K562 (cell line): ENCODE measurements at regions not wholly inside any gene's neighbourhood (a gene's known extent, or its start where the extent isn't known, plus 50 kb on each side); places are given as distances from the start of the nearest gene placed in this dataset.

Experiments
- CHD1 ChIP-seq: fragments of 200-600 bp; sonication (generic); IDR thresholded peaks from one replicate; pipeline ENCODE4 v1.6.1; 2012; ENCODE audit warnings: mild to moderate bottlenecking, moderate library complexity, low read length, inconsistent platforms
- COPS2 ChIP-seq: fragments of 450-650 bp; conservative IDR thresholded peaks from 2 replicates; pipeline ENCODE4 v1.6.1; 2016; ENCODE audit warnings: mild to moderate bottlenecking, moderate library complexity
- CREBBP ChIP-seq: IDR thresholded peaks from one replicate; pipeline ENCODE4 v1.6.1; 2012; ENCODE audit warnings: low read depth, mild to moderate bottlenecking, control low read depth, inconsistent platforms, low read length
- CTBP1 ChIP-seq: fragments of 450-650 bp; IDR thresholded peaks from 2 replicates; pipeline ENCODE4 v1.6.1; 2016; ENCODE audit warnings: borderline replicate concordance
- ETV5 ChIP-seq: sonication (generic); formaldehyde crosslinking; IDR thresholded peaks from 2 replicates; pipeline ENCODE4 v1.4.0; 2020; ENCODE audit warnings: low read depth, mild to moderate bottlenecking, missing genetic modification reagents
- GTF2E2 ChIP-seq: fragments of 200-800 bp; sonication (Bioruptor generic); IDR thresholded peaks from 2 replicates; pipeline ENCODE4 v1.6.1; 2016; ENCODE audit warnings: missing genetic modification characterization, missing compliant biosample characterization
- HCFC1 ChIP-seq: IDR thresholded peaks from 2 replicates; pipeline ENCODE4 v1.6.1; 2012; ENCODE audit warnings: low read depth, low read length, improper control_type of control experiment
- MEF2D ChIP-seq: conservative IDR thresholded peaks from 2 replicates; pipeline ENCODE4 v1.6.1; 2016; ENCODE audit warnings: low read depth, missing genetic modification characterization, missing compliant biosample characterization
- MLLT1 ChIP-seq, 2 experiments: fragments of 450-650 bp; IDR thresholded peaks; 2 replicates each; pipeline ENCODE4 v1.6.1; 2016
- MLX ChIP-seq, 2 experiments: fragments of 450-650 bp in 1 of 2; sonication (generic) in 1 of 2; formaldehyde crosslinking; conservative IDR thresholded peaks; 2 replicates each; pipeline versions ENCODE4 v1.4.0 to v1.8.1; 2020 to 2022; ENCODE audit warnings: mild to moderate bottlenecking in 1 of 2, missing genetic modification reagents in 1 of 2
- POLR2AphosphoS2 ChIP-seq: IDR thresholded peaks from 2 replicates; pipeline ENCODE4 v1.6.1; 2012; ENCODE audit warnings: low read length, improper control_type of control experiment
- POU5F1 ChIP-seq: fragments of 150-350 bp; IDR thresholded peaks from 2 replicates; pipeline ENCODE4 v1.6.1; 2014; ENCODE audit warnings: borderline replicate concordance, low read length, low read depth, mild to moderate bottlenecking; ENCODE audit not compliant: partially characterized antibody
- PREB ChIP-seq: sonication (generic); formaldehyde crosslinking; IDR thresholded peaks from 2 replicates; pipeline ENCODE4 v1.8.1; 2023; ENCODE audit warnings: mild to moderate bottlenecking, missing genetic modification reagents
- SIRT6 ChIP-seq: IDR thresholded peaks from one replicate; pipeline ENCODE4 v1.6.1; 2012; ENCODE audit warnings: low read depth, mild to moderate bottlenecking, control low read depth, inconsistent platforms, low read length, moderate library complexity
- SRF ChIP-seq, 2 experiments: fragments of 250-450, 450-650 bp in 1 of 2; sonication (Bioruptor Pico) in 1 of 2; sonication (generic) in 1 of 2; formaldehyde crosslinking; IDR thresholded peaks; 2 replicates each; pipeline versions ENCODE4 v1.5.0 to v1.5.1; 2020 to 2022; ENCODE audit warnings: mild to moderate bottlenecking in 1 of 2, missing genetic modification reagents in 1 of 2
- STAG1 ChIP-seq: sonication (generic); formaldehyde crosslinking; IDR thresholded peaks from 2 replicates; pipeline ENCODE4 v1.5.0; 2020; ENCODE audit warnings: missing genetic modification reagents, borderline replicate concordance
- ZHX1 ChIP-seq: fragments of 150-350 bp; conservative IDR thresholded peaks from 2 replicates; pipeline ENCODE4 v1.6.1; 2014; ENCODE audit warnings: low read length
- ZNF124 ChIP-seq: sonication (generic); formaldehyde crosslinking; IDR thresholded peaks from 2 replicates; pipeline ENCODE4 v1.8.1; 2022; ENCODE audit warnings: missing genetic modification reagents
- ZNF655 ChIP-seq: fragments of 250-450 bp; sonication (Bioruptor Pico); IDR thresholded peaks from 2 replicates; pipeline ENCODE4 v1.5.0; 2021
- ZNF76 ChIP-seq: fragments of 250-450 bp; sonication (Bioruptor Pico); IDR thresholded peaks from 2 replicates; pipeline ENCODE4 v1.4.0; 2020; ENCODE audit warnings: mild to moderate bottlenecking, moderate library complexity, borderline replicate concordance

- TF ChIP-seq MLX (CRISPR knock-in tag; conservative IDR thresholded peaks at IDR 0.05) (no peak), CHD1 (no peak), SIRT6 (no peak), ZNF655 (CRISPR knock-in tag) (no peak), CREBBP (no peak), HCFC1 (no peak), ZHX1 (no peak), POLR2AphosphoS2 (no peak), COPS2 (no peak), SRF (CRISPR knock-in tag; IDR thresholded peaks at IDR 0.05) (0 out of 4 replicates have a peak, but pooled peaks of 1 of the 2 experiments have one; percentile 23), PREB (CRISPR knock-in tag) (no peak), ETV5 (CRISPR knock-in tag) (no peak), CTBP1 (no peak; the same call in 1 of the 2 replicates), MEF2D (no peak), MLLT1 (IDR thresholded peaks at IDR 0.05) (no peak), GTF2E2 (no peak), STAG1 (CRISPR knock-in tag) (no peak), ZNF76 (CRISPR knock-in tag) (no peak), POU5F1 (no peak), ZNF124 (no peak)
Measured at GRCh38 chr6:27591699-27592480, 119.0 kb upstream of the ZNF184 start (continued).
